ENCODE measurements at regions not wholly inside any gene's neighbourhood (a gene's known extent, or its start where the extent isn't known, plus 50 kb on each side); places are given as distances from the start of the nearest gene placed in this dataset.

DNA sequence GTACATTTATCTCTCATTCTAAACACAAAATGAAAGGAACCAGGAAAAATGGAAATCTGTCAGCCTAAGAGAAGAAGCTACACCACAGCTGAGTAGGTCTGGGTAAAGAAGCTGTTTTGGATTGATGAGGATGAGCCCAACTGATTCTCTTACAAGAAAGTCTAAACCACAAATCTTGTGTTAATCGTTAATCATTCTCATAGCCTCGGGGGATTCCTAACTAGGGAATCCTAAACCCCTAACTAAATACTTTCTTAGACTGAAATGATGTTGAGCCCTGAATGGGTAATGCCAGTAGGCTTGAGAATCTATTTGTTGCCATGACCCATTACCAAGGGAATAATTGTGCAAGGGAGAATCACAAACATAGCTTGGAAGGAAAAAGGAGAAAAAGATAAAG, 327.5 kb upstream of the SPRY2 start (continued):
- TF ChIP-seq, protein P1, sequence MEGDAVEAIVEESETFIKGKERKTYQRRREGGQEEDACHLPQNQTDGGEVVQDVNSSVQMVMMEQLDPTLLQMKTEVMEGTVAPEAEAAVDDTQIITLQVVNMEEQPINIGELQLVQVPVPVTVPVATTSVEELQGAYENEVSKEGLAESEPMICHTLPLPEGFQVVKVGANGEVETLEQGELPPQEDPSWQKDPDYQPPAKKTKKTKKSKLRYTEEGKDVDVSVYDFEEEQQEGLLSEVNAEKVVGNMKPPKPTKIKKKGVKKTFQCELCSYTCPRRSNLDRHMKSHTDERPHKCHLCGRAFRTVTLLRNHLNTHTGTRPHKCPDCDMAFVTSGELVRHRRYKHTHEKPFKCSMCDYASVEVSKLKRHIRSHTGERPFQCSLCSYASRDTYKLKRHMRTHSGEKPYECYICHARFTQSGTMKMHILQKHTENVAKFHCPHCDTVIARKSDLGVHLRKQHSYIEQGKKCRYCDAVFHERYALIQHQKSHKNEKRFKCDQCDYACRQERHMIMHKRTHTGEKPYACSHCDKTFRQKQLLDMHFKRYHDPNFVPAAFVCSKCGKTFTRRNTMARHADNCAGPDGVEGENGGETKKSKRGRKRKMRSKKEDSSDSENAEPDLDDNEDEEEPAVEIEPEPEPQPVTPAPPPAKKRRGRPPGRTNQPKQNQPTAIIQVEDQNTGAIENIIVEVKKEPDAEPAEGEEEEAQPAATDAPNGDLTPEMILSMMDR (conservative IDR thresholded peaks at IDR 0.05; ENCODE audit: low read depth in 2 of 2) = no peak
- no peak for TF ChIP-seq ZNF331 (CRISPR knock-in tag; IDR thresholded peaks at IDR 0.05; ENCODE audit: low read depth)
- TF ChIP-seq CREB1 (CRISPR knock-in tag; IDR thresholded peaks at IDR 0.05; ENCODE audit: low read depth) = no peak
- no peak for TF ChIP-seq POLR2AphosphoS5 (IDR thresholded peaks at IDR 0.05; ENCODE audit: low read depth)
- TF ChIP-seq, protein P2, sequence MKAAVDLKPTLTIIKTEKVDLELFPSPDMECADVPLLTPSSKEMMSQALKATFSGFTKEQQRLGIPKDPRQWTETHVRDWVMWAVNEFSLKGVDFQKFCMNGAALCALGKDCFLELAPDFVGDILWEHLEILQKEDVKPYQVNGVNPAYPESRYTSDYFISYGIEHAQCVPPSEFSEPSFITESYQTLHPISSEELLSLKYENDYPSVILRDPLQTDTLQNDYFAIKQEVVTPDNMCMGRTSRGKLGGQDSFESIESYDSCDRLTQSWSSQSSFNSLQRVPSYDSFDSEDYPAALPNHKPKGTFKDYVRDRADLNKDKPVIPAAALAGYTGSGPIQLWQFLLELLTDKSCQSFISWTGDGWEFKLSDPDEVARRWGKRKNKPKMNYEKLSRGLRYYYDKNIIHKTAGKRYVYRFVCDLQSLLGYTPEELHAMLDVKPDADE (IDR thresholded peaks at IDR 0.05) = no peak

DNA sequence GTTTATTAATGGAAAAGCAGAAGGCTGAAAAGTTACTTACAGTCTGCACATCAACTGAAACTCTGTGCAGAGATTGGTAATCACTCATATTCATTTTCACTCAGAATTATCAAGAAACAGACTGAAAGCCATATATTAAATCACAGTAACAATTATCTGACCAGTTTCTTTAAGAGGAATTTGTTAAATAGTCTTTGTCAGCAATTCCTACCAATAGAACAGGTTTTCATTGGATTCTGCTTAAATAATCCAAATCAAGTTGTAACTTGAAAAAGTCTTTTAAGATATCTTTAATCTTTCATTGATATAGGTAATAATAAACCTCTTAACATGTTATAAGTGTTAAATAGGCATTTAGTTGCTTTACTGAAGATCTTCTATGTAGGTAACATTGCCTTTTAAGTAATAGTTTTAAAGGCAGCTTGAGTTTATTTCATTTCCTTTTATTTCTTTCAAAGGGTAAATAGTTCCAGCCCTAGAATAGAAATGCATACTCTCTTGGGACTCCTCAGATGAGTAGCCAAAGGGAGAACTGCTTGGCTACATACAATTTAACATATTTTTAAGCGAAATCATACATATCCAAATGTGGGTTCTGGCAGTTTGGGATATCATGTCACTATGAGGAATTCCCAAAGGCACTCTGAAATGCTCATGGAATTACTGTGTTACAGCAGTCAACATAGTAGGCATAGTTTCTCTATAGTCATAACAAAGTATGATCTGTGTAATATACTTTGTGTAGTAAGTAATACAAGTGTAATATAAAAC, 326.0 kb upstream of the SPRY2 start:
- H3K27ac Mint-ChIP-seq = no peak overlapping the region
- no peaks in the 10 kb centered on the region for H3K36me3 ChIP-seq (ENCODE audit: insufficient read depth)
- H3K9me3 Mint-ChIP-seq = peaks cover 5% of the 10 kb centered on the region; the same call in 2 of the 3 replicates
- no peaks in the 10 kb centered on the region for H3F3A ChIP-seq (replicated peaks; ENCODE audit: low read depth)
- ATAC-seq (no peak), DNase-seq (ENCODE audit: low spot score) (no peak)
- H3K27me3 ChIP-seq (ENCODE audit: insufficient read depth) = no peaks in the 10 kb centered on the region
- H2AFZ ChIP-seq = no peak overlapping the region
- no peak overlapping the region for H3K4me3 Mint-ChIP-seq
- H3K4me3 ChIP-seq = no peak overlapping the region
- no peaks in the 10 kb centered on the region for H3K9me2 ChIP-seq (ENCODE audit: insufficient read depth)
- H3K27ac ChIP-seq (ENCODE audit: low read depth) = no peak overlapping the region
- no peak overlapping the region for H3K4me2 ChIP-seq
- no peaks in the 10 kb centered on the region for H4K20me1 ChIP-seq (replicated peaks; ENCODE audit: insufficient read depth)
- no peaks in the 10 kb centered on the region for H3K27me3 Mint-ChIP-seq (ENCODE audit: insufficient read depth, low read depth, poor library complexity)
- H3K79me2 ChIP-seq (replicated peaks; ENCODE audit: insufficient read depth) = no peaks in the 10 kb centered on the region
- no peaks in the 10 kb centered on the region for H3K4me1 ChIP-seq (ENCODE audit: insufficient read depth)
- H3K4me1 Mint-ChIP-seq = peaks cover 12% of the 10 kb centered on the region; the same call in 2 of the 3 replicates
- no peaks in the 10 kb centered on the region for H3K36me3 Mint-ChIP-seq (ENCODE audit: low read depth)
- no peak for TF ChIP-seq EZH2 (IDR thresholded peaks at IDR 0.05; ENCODE audit: low read depth, unreplicated experiment)
- no peak for TF ChIP-seq NANOG (IDR thresholded peaks at IDR 0.05; ENCODE audit: borderline replicate concordance)
- TF ChIP-seq JUNB (IDR thresholded peaks at IDR 0.05; ENCODE audit: unreplicated experiment) = no peak
- TF ChIP-seq, protein P2 (IDR thresholded peaks at IDR 0.05) = no peak
- no peak for TF ChIP-seq POLR2AphosphoS5 (IDR thresholded peaks at IDR 0.05; ENCODE audit: low read depth)
- no peak for TF ChIP-seq ZNF331 (CRISPR knock-in tag; IDR thresholded peaks at IDR 0.05; ENCODE audit: low read depth)
- TF ChIP-seq, protein P3, sequence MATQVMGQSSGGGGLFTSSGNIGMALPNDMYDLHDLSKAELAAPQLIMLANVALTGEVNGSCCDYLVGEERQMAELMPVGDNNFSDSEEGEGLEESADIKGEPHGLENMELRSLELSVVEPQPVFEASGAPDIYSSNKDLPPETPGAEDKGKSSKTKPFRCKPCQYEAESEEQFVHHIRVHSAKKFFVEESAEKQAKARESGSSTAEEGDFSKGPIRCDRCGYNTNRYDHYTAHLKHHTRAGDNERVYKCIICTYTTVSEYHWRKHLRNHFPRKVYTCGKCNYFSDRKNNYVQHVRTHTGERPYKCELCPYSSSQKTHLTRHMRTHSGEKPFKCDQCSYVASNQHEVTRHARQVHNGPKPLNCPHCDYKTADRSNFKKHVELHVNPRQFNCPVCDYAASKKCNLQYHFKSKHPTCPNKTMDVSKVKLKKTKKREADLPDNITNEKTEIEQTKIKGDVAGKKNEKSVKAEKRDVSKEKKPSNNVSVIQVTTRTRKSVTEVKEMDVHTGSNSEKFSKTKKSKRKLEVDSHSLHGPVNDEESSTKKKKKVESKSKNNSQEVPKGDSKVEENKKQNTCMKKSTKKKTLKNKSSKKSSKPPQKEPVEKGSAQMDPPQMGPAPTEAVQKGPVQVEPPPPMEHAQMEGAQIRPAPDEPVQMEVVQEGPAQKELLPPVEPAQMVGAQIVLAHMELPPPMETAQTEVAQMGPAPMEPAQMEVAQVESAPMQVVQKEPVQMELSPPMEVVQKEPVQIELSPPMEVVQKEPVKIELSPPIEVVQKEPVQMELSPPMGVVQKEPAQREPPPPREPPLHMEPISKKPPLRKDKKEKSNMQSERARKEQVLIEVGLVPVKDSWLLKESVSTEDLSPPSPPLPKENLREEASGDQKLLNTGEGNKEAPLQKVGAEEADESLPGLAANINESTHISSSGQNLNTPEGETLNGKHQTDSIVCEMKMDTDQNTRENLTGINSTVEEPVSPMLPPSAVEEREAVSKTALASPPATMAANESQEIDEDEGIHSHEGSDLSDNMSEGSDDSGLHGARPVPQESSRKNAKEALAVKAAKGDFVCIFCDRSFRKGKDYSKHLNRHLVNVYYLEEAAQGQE (IDR thresholded peaks at IDR 0.05; ENCODE audit: unreplicated experiment) = no peak
- TF ChIP-seq, protein P1 (conservative IDR thresholded peaks at IDR 0.05; ENCODE audit: low read depth in 2 of 2) = no peak
